ENCODE measurements at regions not wholly inside any gene's neighbourhood (a gene's known extent, or its start where the extent isn't known, plus 50 kb on each side); places are given as distances from the start of the nearest gene placed in this dataset.

- ChIA-PET CTCF (no interaction called here), POLR2A (ENCODE audit: low non-redundant PET) (no interaction called here)
- no peak overlapping the region for H3K27ac ChIP-seq (ENCODE audit: low read depth, low read length, poor library complexity, severe bottlenecking)
Observed at GRCh38 chr5:143914756-143915155, 102.8 kb downstream of the HMHB1 start.

GRCh38 chr5:143916451-143916850 is 104.5 kb downstream of the HMHB1 start:
- ChIA-PET POLR2A (ENCODE audit: low non-redundant PET) (no interaction called here), CTCF (no interaction called here)
- intact Hi-C loops (cut with micrococcal nuclease; ENCODE audit: unreplicated experiment) = no loop called here

More at GRCh38 chr5:143914756-143915155, 102.8 kb downstream of the HMHB1 start:
- intact Hi-C loops (cut with micrococcal nuclease; ENCODE audit: unreplicated experiment) = no loop called here
- H3K4me1 ChIP-seq (ENCODE audit: insufficient read depth, low read length, poor library complexity, severe bottlenecking) = no peaks in the 10 kb centered on the region
- H3K9me3 ChIP-seq (ENCODE audit: low read depth, low read length, poor library complexity, severe bottlenecking) = no peaks in the 10 kb centered on the region
- H3K27me3 ChIP-seq (replicated peaks; ENCODE audit: insufficient read depth, low read depth, low read length, poor library complexity) = peaks cover 16% of the 10 kb centered on the region
- no peak for DNase-seq (ENCODE audit: low spot score)
- H3K36me3 ChIP-seq (ENCODE audit: insufficient read depth, low read length, poor library complexity, severe bottlenecking) = no peaks in the 10 kb centered on the region
- no peak for TF ChIP-seq CTCF (conservative IDR thresholded peaks at IDR 0.05; ENCODE audit: low read depth, low read length)
- no peak for TF ChIP-seq EZH2 (IDR thresholded peaks at IDR 0.05; ENCODE audit: borderline replicate concordance, low read depth, low read length, poor library complexity, severe bottlenecking)
- no TSS peak for BruUV-seq (replicated peaks)
- H3K4me3 ChIP-seq (ENCODE audit: low read depth, low read length, poor library complexity, severe bottlenecking) = no peak overlapping the region

GRCh38 chr5:143918961-143919360 is 107.0 kb downstream of the HMHB1 start:
- ChIA-PET CTCF (no interaction called here), POLR2A (ENCODE audit: low non-redundant PET) (no interaction called here)

More at GRCh38 chr5:143916451-143916850, 104.5 kb downstream of the HMHB1 start:
- Histone ChIP-seq H3K27me3 (replicated peaks; ENCODE audit: insufficient read depth, low read depth, low read length, poor library complexity) (peaks cover 16% of the 10 kb centered on the region), H3K4me1 (ENCODE audit: insufficient read depth, low read length, poor library complexity, severe bottlenecking) (no peaks in the 10 kb centered on the region), H3K4me3 (ENCODE audit: low read depth, low read length, poor library complexity, severe bottlenecking) (no peak overlapping the region), H3K9me3 (ENCODE audit: low read depth, low read length, poor library complexity, severe bottlenecking) (no peaks in the 10 kb centered on the region), H3K36me3 (ENCODE audit: insufficient read depth, low read length, poor library complexity, severe bottlenecking) (no peaks in the 10 kb centered on the region), H3K27ac (ENCODE audit: low read depth, low read length, poor library complexity, severe bottlenecking) (no peak overlapping the region)
- no TSS peak for BruUV-seq (replicated peaks)
- no peak for DNase-seq (ENCODE audit: low spot score)
- TF ChIP-seq CTCF (conservative IDR thresholded peaks at IDR 0.05; ENCODE audit: low read depth, low read length) (no peak), EZH2 (IDR thresholded peaks at IDR 0.05; ENCODE audit: borderline replicate concordance, low read depth, low read length, poor library complexity, severe bottlenecking) (no peak)

More at GRCh38 chr5:143918961-143919360, 107.0 kb downstream of the HMHB1 start:
- Histone ChIP-seq H3K9me3 (ENCODE audit: low read depth, low read length, poor library complexity, severe bottlenecking) (no peaks in the 10 kb centered on the region), H3K27ac (ENCODE audit: low read depth, low read length, poor library complexity, severe bottlenecking) (no peak overlapping the region), H3K27me3 (replicated peaks; ENCODE audit: insufficient read depth, low read depth, low read length, poor library complexity) (peaks cover 12% of the 10 kb centered on the region), H3K4me3 (ENCODE audit: low read depth, low read length, poor library complexity, severe bottlenecking) (no peak overlapping the region), H3K36me3 (ENCODE audit: insufficient read depth, low read length, poor library complexity, severe bottlenecking) (no peaks in the 10 kb centered on the region), H3K4me1 (ENCODE audit: insufficient read depth, low read length, poor library complexity, severe bottlenecking) (no peaks in the 10 kb centered on the region)
- intact Hi-C loops (cut with micrococcal nuclease; ENCODE audit: unreplicated experiment) = no loop called here
- TF ChIP-seq EZH2 (IDR thresholded peaks at IDR 0.05; ENCODE audit: borderline replicate concordance, low read depth, low read length, poor library complexity, severe bottlenecking) = no peak
- TF ChIP-seq CTCF (conservative IDR thresholded peaks at IDR 0.05; ENCODE audit: low read depth, low read length) = no peak
- no TSS peak for BruUV-seq (replicated peaks)
- DNase-seq (ENCODE audit: low spot score) = no peak
